IPS-18c (cell line): ENCODE measurements at regions not wholly inside any gene's neighbourhood (a gene's known extent, or its start where the extent isn't known, plus 50 kb on each side); places are given as distances from the start of the nearest gene placed in this dataset.
"Not testable (repeated sequence)": the region's sequence is repeated elsewhere in the genome, so short reads cannot be mapped to it uniquely, and the experiment has no call there.

ENCODE experiments used
- H3K4me3 ChIP-seq: 2 replicates; pipeline ENCODE4 v1.7.0; 2013; ENCODE audit warnings: low read depth, mild to moderate bottlenecking, low read length, moderate library complexity; ENCODE audit not compliant: insufficient read depth
- H3K9me3 ChIP-seq: one replicate; pipeline ENCODE4 v1.6.1; 2013; ENCODE audit warnings: mild to moderate bottlenecking, low read length, moderate library complexity; ENCODE audit not compliant: control insufficient read depth, insufficient read depth

DNA sequence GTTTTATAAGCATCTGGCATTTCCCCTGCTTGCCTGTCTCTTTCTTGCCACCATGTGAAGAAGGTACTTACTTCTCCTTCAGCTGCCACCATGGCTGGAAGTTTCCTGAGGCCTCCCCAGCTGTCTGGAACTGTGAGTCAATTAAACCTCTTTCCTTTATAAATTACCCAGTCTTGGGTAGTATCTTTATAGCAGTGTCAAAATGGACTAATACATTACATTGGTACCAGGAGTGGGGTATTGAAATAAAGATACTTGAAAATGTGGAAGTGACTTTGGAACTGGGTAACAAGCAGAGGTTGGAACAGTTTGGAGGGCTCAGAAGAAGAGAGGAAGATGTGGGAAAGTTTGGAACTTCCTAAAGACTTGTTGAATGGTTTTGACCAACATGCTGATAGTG, 223.9 kb upstream of the F9 start:
- peaks cover 12% of the 10 kb centered on the region for H3K9me3 ChIP-seq
- H3K4me3 ChIP-seq: not testable (repeated sequence)

DNA sequence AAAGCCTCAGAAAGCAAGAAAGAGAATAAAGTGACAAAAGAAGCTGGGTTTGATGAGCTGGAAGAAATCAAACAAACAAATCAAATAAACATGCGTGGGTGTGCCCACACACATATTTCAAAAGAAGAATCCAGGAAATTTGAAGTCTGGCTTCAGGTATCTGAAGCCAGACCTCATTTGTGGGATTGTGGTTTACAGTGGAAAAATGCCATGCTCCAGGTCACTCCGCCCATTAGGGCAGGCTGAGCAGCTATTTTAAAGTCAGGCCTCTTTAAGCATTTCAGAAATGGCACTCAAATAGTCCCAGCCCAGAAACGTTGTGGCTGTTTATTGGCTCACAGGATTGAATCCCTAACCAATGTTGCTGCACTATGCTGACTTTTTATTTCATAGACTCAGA, 226.1 kb upstream of the F9 start:
- Histone ChIP-seq H3K4me3 (no peak overlapping the region), H3K9me3 (peaks cover 12% of the 10 kb centered on the region)

DNA sequence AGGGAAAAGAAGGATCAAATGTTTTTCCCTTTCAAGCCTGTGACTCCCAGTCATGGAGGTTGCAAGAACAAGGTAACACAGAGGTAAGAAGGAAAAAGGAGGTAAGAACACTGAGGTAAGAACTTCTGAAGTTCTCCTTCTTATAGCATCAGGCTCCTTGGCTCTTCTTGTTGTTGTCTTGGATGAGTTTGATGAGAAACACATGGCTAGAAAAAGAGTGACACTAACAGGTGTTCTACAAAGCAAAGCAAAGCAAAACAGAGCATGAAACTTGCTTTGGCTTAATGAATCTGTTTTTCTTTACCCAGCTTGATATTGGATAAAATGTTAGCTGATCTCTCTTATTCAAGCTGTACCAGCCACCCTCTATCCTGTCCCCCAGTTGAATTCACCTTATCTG, 231.2 kb upstream of the F9 start:
- H3K9me3 ChIP-seq: no peaks in the 10 kb centered on the region
- H3K4me3 ChIP-seq: no peak overlapping the region

DNA sequence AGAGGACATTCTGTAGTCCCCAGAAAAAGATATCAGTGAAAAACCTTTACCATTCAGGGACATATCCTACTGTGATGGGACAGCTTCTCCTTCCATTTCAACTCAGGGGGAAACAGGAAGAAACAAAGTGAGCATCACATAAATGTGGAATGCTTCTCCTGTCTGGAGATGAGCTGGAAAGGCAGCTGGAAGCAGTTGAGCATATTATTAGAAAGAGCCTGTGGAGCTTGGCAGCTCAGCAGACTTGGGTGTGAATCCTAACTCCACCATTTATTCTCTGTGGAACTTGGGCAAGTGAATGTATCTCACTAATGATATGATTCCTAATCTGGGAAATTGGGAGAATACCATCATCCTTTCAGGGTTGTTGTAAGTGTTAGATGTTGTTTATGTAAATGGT, 232.1 kb upstream of the F9 start:
- Histone ChIP-seq H3K4me3 (no peak overlapping the region), H3K9me3 (no peaks in the 10 kb centered on the region)

DNA sequence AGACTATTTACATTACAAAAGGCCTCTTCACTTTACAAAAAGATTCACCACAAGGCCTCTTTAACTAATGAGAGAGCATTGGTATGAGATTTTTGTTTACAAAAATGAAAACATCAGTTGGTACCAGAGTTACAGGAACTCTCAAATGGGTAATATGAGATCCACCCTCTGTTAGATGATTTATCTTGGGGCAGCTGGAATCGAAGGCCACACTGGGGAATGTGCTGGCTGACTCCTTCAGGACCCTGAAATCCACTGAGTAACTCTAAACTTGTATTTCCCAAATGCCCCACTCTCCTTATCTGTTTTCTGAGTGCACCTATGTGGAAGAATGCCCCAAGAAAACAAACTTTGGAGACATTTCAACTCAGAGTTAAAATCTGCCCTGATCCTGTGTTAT, 232.9 kb upstream of the F9 start:
- Histone ChIP-seq H3K4me3 (no peak overlapping the region), H3K9me3 (no peaks in the 10 kb centered on the region)

DNA sequence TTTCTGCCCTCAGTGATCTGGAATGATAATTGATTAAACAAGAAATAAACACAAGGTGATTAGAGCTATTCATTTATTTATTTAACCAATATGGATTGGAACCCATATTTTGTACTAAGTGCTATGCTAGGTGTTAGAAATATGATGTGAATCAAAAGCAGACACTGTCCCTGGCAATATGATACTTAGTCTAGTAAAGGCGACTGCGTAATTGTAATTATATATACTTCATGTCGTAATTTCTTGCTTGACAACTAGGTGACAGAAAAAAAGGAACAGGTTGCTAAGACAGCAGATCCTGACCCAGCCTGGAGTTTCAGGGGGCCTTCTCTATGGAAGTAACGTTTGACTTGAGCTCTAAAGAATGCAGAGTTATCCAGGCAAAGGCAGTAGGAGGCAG, 236.5 kb upstream of the F9 start:
- H3K9me3 ChIP-seq: no peaks in the 10 kb centered on the region
- H3K4me3 ChIP-seq: no peak overlapping the region

DNA sequence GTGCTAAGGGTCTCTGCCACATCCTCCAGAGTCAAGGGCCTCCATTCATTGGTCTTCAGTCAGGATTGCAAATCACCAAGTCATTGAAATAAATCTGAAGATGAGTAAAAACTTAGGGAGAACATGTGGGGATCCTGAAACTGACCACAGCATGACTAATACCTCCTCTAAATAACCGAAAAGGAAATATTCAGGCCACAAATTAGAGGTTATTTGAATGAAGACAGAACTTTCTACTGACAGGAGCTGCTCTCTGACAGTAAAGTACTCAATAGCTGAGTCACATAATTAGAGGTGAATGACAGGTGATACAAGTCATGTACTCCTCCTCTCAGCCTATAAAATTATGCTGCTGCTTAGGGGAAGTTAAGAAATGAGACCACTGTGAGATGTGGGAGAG, 240.2 kb upstream of the F9 start:
- H3K9me3 ChIP-seq: peaks cover 2% of the 10 kb centered on the region
- no peak overlapping the region; the same call in 1 of the 2 replicates for H3K4me3 ChIP-seq

DNA sequence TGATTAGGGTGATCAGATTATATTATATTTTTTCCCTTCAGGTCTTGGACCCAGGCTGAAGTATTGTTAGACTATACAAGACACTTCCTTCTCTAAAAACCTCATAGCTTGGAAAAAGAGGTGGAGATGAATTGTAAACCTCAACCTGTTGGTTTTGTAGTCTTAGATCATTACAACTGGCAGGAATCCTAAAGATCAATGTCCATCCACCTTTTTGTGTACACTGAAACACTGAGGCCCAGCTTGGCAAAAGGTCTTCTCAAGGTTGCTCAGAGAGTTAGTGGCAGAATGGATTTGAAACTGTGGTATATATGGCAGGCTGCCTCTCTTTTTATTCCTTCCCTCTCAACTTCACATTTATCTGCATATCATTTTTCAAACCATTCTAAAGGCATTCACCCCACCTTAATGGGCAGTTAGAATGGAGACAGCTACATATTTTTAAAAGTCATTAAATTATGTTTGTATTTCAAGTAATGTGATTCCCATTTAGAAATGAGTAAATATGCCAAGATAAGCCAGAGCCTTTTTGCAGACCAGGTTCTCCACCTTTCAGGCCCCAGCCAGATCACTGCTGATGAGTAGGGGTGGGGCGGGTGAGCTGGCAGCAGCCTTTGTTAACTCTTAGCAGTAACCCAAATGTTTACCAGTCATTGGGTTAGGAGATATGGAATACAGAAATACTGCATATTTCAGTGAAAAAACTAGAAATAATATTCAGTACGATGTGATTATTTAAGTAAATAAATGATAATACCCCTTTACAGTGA, 243.2 kb upstream of the F9 start:
- H3K4me3 ChIP-seq: no peak overlapping the region

DNA sequence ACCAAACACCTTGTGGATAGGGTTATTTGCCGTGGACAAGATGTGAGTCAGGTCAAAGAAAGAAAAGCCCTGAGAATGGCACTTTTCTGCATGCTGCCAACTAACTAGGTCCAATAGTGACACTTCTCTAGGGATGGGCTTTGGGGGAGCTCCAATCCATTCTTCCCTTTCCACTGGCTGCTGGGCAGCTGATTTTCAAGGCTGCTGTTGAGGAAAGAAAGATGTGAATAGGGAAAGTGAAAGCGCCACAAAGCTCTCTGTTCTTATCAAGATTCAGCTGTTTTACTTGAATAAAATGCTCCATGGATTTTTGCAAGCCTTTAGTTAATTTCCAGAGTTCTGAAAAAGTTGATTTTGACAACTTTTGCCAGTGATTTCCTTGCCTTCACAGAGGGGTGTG, 244.2 kb upstream of the F9 start:
- H3K4me3 ChIP-seq: no peak overlapping the region
- peaks cover 2% of the 10 kb centered on the region for H3K9me3 ChIP-seq

More for the DNA sequence above, 243.2 kb upstream of the F9 start:
- H3K9me3 ChIP-seq: peaks cover 2% of the 10 kb centered on the region

DNA sequence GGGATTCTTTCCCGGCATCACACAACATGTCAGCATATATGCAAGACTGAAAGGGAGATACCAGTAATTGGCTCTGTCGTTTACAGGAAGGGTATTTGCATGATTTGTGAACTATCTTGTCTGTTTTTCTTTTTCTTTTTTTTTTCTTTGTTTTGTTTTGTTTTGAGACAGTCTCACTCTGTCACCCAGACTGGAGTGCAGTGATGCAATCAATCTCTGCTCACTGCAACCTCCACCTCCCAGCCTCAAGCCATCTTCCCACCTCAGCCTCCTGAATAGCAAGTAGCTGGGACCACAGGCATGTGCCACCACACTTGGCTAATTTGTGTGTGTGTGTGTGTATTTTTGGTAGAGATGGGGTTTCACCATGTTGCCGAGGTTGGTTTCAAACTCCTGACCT, 262.7 kb upstream of the F9 start:
- no peak overlapping the region for H3K4me3 ChIP-seq
- peaks cover 4% of the 10 kb centered on the region for H3K9me3 ChIP-seq

DNA sequence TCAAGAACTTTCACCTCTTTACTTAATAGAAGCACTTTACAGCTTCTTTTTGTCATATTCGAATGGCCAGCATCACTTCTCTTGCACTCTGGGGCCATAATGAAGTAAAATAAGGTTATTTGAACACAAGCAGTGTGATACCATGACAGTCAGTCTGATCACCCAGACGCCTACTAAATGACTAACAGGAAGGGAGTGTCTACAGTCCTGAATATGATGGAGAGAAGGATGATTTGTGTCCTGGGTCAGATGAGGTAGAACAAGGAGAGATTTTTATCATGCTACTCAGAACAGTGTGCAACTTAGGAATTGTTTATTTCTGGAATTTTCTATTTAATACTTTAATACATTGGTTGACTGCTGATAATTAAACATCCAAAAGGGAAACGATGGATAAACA, 284.2 kb upstream of the F9 start:
- Histone ChIP-seq H3K9me3 (peaks cover 4% of the 10 kb centered on the region), H3K4me3 (no peak overlapping the region)

DNA sequence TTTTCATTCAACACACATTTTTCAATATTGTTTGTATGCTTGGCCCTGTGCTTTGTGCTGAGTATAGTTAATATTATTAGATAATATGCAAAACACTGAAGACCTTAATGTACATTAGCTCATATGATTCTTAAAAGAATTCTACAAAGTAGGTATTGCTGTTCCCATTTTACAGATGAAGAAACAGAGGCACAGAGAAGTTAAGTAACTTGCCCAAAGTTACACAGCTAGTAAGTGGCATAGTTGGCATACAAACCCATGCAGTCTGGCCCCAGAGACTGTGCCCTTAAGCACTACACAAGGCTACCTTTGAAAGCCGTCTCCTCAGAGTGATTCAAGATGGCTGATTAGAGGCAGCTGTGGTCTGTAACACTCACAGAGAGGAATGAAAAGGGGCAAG, 293.4 kb upstream of the F9 start:
- Histone ChIP-seq H3K9me3 (peaks cover 3% of the 10 kb centered on the region), H3K4me3 (no peak overlapping the region)

DNA sequence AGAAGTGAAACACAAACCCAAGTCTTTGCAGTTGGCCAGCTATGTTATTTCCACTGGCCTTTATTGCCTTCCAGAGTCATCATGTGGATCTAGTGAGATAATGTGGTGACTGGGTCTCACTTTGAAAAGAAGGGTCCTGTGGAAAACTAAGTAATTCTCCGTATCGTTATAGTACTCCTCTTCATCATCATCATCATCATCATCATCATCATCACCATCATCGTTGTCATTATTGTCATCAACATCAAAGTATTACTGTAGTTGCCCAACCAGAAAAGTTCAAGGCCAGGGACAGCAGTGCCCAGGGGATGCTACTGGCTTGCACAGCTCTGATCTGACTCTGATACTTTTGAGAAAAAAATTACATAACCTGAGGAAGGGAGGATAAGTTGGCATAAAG, 295.6 kb upstream of the F9 start:
- peaks cover 7% of the 10 kb centered on the region for H3K9me3 ChIP-seq
- H3K4me3 ChIP-seq: no peak overlapping the region

DNA sequence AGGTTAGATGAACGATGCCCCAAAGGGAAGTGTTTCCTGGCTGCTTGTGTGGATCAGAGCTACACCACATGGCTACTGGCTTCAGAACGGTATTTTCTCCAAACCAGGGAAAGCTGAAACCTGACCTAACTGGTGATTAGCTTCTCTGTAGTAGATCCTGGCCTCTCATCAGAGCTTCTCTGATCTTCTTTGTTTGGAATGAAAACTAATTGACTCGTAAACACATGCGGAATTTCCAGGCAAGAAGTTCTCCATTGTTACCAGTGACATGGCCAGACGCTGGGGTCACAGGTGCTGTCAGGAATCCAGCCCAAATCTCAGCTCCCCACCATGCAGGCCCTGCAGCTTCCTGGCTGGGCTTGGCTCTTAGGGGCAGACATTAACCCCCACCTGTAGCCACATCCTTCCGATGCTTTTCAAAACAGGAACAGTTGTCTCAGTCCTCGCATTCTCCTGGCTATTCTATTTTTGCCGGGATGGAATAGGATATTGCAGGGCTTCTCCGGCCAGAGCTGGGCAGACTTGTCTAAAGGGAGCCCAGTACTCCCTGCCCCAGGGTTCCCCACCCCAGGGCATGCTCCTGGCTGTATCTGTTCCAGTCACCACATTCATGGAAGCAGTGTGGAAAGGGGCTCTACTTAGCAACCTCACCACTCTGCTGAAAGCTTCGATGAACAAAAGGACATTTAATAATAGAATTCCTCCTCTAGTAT, 305.4 kb upstream of the F9 start:
- Histone ChIP-seq H3K9me3 (peaks cover 10% of the 10 kb centered on the region), H3K4me3 (no peak overlapping the region)

DNA sequence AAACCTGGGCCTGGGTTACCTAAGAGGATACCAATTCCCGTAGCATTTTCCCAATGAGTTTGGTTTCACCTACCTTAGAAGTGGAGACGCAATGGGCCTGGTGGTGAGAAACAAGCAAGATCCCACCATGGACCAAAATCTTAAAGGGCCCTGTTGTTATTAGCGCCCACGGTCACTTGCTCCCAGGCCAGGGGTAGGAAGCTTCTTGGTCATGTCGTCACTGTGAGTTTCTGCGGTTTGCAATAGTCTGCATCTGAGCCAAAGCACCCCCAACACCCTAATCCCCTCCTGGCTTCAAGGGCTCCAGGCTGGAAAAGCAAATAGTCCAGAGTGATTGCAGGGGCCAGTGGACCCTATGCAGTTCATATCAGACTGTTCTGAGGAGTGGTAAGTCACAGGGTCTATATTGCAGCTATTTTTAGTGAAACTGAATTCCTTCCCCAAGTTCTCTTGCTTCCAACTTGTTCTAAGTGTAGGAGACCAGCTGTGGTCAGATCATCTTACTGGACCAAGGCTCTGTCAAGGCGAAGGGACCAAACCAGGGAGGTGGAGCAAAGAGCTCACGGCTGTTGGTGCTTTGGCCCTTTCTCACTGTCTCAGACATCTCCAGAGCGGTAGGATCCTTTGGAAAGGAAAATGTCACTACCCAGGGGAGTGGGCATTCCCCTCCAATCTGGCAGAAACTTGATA, 307.9 kb upstream of the F9 start:
- H3K9me3 ChIP-seq: peaks cover 4% of the 10 kb centered on the region
- no peak overlapping the region for H3K4me3 ChIP-seq

DNA sequence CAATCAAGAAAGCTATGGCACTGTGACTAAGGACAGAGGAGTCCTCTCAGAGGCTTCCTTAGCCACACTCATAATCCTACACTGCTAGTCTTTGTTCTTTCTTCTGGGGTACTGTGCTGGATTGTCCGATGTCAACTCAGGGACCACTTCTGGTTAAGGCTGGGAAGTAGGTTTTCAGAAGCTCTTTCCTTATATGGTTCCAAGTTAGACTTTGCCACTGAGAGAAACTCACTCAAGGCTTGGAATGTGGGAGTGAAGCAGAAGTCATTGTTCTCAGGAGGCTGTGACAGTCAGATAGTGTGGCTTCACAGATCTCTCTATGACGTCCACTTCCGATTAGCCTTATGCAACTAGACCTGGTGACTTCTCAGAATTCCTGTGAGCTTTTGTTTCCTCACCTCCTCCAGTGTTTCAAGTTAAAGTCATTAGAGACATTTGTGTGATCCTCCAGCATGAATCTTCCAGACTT, 317.3 kb upstream of the F9 start:
- Histone ChIP-seq H3K9me3 (peaks cover 2% of the 10 kb centered on the region), H3K4me3 (no peak overlapping the region)

DNA sequence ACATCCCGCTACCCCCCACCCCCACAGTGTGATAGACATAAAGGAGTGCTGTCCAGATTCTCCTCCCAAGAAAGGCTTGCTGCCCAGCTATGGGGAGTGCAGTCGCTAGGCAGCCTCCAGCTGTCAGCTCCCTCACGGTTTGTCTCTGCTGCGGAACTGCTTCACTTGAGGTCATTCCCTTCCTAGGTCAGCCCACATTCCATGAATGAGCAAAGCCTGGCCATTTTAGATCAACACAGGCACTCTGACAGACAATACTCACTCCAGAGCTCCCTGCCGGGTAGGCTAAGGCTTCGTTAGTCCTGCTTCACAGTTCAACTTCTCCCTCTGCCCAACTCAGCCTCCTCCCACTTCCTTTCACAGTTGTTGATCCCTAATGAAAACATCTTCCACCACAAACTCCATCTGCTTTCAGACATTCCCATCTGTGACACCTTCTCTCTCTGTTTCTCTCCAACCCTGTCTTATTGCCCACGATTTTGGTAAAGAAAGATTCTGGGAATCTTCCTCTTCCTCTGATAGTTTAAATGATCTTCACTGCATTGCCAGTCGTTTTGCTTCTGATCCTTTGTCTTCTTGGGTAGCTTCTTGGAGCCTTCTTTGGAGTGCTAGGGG, 318.9 kb upstream of the F9 start:
- H3K9me3 ChIP-seq: peaks cover 2% of the 10 kb centered on the region
- no peak overlapping the region for H3K4me3 ChIP-seq

DNA sequence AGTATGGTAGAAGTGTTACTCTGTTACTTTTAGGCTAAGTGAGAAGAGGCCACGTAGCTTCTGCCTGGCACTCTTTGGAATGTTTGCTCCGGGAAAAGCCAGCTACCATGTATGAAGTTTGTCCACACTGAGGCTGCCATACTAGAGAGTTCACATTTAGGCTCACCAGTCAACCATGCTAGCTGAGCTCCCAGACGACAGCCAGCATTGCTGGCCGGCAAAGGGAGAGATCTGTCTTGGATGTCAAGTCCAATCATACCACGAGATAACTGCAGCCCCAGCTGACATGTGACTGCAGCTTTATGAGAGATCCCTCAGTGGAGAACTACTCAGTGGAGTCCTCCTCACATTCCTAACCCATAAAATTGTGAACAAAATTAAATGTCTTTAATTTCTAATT, 321.2 kb upstream of the F9 start:
- no peak overlapping the region for H3K4me3 ChIP-seq
- peaks cover 2% of the 10 kb centered on the region for H3K9me3 ChIP-seq
